ENCODE measurements at regions not wholly inside any gene's neighbourhood (a gene's known extent, or its start where the extent isn't known, plus 50 kb on each side); places are given as distances from the start of the nearest gene placed in this dataset.

DNA sequence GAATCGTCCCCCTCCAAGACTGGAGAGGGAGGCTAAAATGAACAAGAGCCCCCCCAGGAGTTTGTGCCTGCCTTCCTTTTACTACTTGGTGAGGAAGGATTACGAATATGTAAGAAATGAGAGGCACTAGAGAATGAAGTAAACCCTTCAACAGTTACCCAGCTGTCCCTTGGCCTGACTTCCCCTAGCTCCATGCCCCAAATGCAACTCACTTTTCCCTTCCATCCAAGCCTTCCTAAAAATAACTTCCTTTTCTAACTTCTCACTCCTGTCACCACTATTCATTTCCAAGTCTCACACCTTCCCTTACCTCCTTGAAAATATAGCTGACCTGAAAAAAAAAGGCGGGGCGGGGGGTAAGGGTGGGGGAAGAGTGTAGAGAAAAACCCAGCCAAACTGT is 96.6 kb upstream of the HNRNPU start:
- ATAC-seq (ENCODE audit: low read depth) (no peak), DNase-seq (ENCODE audit: low spot score) (no peak)
- TF ChIP-seq, protein P1, sequence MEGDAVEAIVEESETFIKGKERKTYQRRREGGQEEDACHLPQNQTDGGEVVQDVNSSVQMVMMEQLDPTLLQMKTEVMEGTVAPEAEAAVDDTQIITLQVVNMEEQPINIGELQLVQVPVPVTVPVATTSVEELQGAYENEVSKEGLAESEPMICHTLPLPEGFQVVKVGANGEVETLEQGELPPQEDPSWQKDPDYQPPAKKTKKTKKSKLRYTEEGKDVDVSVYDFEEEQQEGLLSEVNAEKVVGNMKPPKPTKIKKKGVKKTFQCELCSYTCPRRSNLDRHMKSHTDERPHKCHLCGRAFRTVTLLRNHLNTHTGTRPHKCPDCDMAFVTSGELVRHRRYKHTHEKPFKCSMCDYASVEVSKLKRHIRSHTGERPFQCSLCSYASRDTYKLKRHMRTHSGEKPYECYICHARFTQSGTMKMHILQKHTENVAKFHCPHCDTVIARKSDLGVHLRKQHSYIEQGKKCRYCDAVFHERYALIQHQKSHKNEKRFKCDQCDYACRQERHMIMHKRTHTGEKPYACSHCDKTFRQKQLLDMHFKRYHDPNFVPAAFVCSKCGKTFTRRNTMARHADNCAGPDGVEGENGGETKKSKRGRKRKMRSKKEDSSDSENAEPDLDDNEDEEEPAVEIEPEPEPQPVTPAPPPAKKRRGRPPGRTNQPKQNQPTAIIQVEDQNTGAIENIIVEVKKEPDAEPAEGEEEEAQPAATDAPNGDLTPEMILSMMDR (IDR thresholded peaks at IDR 0.05; ENCODE audit: poor library complexity, severe bottlenecking): no peak
- H3K4me3 ChIP-seq (ENCODE audit: severe bottlenecking): no peak overlapping the region
- no peaks in the 10 kb centered on the region for H3K27me3 ChIP-seq (ENCODE audit: insufficient read depth, poor library complexity, severe bottlenecking)
- H3K36me3 ChIP-seq (ENCODE audit: low read depth): no peaks in the 10 kb centered on the region
- peaks cover 10% of the 10 kb centered on the region for H3K4me1 ChIP-seq (ENCODE audit: insufficient read depth, poor library complexity, severe bottlenecking)
- H3K9me3 ChIP-seq (ENCODE audit: severe bottlenecking): no peaks in the 10 kb centered on the region
- H3K27ac ChIP-seq (ENCODE audit: poor library complexity, severe bottlenecking): no peak overlapping the region

DNA sequence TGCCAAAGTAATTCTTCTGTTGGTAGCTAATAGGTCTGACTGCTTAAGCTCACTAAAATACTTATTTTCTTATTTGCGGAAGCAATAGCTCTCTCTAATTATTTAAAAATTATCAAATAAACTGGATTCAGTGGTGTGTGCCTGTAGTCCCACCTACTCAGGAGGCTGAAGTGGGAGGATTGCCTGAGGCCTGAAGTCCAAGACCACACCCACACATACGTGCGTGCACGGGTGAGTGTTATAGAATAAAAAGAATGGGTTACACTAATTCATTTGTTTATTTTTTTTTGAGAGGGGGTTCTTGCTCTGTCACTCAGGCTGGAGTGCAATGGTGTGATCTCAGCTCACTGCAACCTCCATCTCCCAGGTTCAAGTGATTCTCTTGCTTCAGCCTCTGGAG is 94.2 kb upstream of the HNRNPU start:
- no peaks in the 10 kb centered on the region for H3K27me3 ChIP-seq (ENCODE audit: insufficient read depth, poor library complexity, severe bottlenecking)
- no peaks in the 10 kb centered on the region for H3K36me3 ChIP-seq (ENCODE audit: low read depth)
- no peaks in the 10 kb centered on the region for H3K4me1 ChIP-seq (ENCODE audit: insufficient read depth, poor library complexity, severe bottlenecking)
- ATAC-seq (ENCODE audit: low read depth) (no peak), DNase-seq (ENCODE audit: low spot score) (no peak)
- no peak overlapping the region for H3K27ac ChIP-seq (ENCODE audit: poor library complexity, severe bottlenecking)
- no peaks in the 10 kb centered on the region for H3K9me3 ChIP-seq (ENCODE audit: severe bottlenecking)
- TF ChIP-seq, protein P1 (IDR thresholded peaks at IDR 0.05; ENCODE audit: poor library complexity, severe bottlenecking): no peak
- H3K4me3 ChIP-seq (ENCODE audit: severe bottlenecking): no peak overlapping the region

DNA sequence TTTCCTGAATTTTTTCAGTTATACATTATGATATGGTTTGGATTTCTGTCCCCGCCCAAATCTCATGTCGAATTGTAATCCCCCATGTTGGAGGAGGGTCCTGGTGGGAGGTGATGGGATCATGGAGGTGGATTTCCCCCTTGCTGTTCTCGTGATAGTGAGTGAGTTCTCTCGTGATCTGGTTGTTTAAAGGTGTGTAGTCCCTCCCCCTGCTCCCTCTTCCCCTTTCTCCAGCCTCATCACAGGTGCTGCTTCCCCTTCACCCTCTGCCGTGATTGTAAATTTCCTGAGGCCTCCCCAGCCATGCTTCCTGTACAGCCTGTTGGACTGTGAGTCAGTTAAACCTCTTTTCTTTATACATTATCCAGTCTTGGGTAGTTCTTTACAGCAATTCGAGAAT is 93.2 kb upstream of the HNRNPU start:
- Histone ChIP-seq H3K9me3 (ENCODE audit: severe bottlenecking) (no peaks in the 10 kb centered on the region), H3K4me1 (ENCODE audit: insufficient read depth, poor library complexity, severe bottlenecking) (no peaks in the 10 kb centered on the region), H3K27ac (ENCODE audit: poor library complexity, severe bottlenecking) (no peak overlapping the region), H3K36me3 (ENCODE audit: low read depth) (no peaks in the 10 kb centered on the region), H3K27me3 (ENCODE audit: insufficient read depth, poor library complexity, severe bottlenecking) (no peaks in the 10 kb centered on the region), H3K4me3 (ENCODE audit: severe bottlenecking) (no peak overlapping the region)
- TF ChIP-seq, protein P1 (IDR thresholded peaks at IDR 0.05; ENCODE audit: poor library complexity, severe bottlenecking): no peak
- ATAC-seq (ENCODE audit: low read depth) (no peak), DNase-seq (ENCODE audit: low spot score) (no peak)

DNA sequence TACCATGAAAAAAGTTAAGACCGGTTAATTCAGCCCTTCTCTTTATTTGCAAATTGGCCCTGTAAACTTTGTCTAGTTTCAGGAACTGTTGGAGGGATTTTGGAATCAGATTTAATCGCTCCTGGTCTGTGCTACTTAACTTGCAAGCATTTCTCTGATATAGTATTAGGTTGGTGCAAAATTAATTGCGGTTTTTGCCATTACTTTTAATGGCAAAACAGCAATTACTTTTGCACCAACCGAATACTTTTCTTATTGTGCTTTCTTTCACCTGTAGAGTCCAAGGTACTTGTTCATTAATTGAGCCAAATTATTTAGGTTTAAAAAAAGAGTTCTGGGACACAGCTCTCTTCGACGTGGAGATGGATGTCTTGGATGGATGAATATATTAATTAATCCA is 92.8 kb upstream of the HNRNPU start:
- no peaks in the 10 kb centered on the region for H3K36me3 ChIP-seq (ENCODE audit: low read depth)
- ATAC-seq (ENCODE audit: low read depth): no peak
- H3K9me3 ChIP-seq (ENCODE audit: severe bottlenecking): no peaks in the 10 kb centered on the region
- H3K4me3 ChIP-seq (ENCODE audit: severe bottlenecking): no peak overlapping the region
- no peak for DNase-seq (ENCODE audit: low spot score)
- TF ChIP-seq, protein P1 (IDR thresholded peaks at IDR 0.05; ENCODE audit: poor library complexity, severe bottlenecking): no peak
- H3K4me1 ChIP-seq (ENCODE audit: insufficient read depth, poor library complexity, severe bottlenecking): no peaks in the 10 kb centered on the region
- no peaks in the 10 kb centered on the region for H3K27me3 ChIP-seq (ENCODE audit: insufficient read depth, poor library complexity, severe bottlenecking)
- no peak overlapping the region for H3K27ac ChIP-seq (ENCODE audit: poor library complexity, severe bottlenecking)

DNA sequence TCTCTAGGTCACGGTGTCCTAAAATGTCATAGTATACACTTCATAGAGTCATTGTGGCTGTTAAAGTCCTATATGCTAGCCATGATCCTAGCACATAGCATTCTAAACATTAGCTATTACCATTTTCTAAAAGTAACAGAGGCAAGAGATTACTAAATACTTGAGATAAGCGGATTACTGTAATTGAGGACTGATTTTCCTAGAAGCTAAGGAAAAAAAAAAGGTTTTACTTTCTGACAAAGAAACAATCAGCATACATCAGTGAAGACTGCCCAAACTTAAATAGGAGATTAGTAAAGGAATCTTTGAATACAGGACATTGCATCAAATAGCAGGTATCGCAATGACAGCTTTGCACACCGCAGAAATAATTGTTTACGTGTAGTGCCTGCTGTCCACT is 91.3 kb upstream of the HNRNPU start:
- ATAC-seq (ENCODE audit: low read depth) (no peak), DNase-seq (ENCODE audit: low spot score) (no peak)
- no peaks in the 10 kb centered on the region for H3K36me3 ChIP-seq (ENCODE audit: low read depth)
- H3K9me3 ChIP-seq (ENCODE audit: severe bottlenecking): no peaks in the 10 kb centered on the region
- H3K4me1 ChIP-seq (ENCODE audit: insufficient read depth, poor library complexity, severe bottlenecking): no peaks in the 10 kb centered on the region
- no peak overlapping the region for H3K27ac ChIP-seq (ENCODE audit: poor library complexity, severe bottlenecking)
- H3K4me3 ChIP-seq (ENCODE audit: severe bottlenecking): no peak overlapping the region
- no peaks in the 10 kb centered on the region for H3K27me3 ChIP-seq (ENCODE audit: insufficient read depth, poor library complexity, severe bottlenecking)
- TF ChIP-seq, protein P1 (IDR thresholded peaks at IDR 0.05; ENCODE audit: poor library complexity, severe bottlenecking): no peak

Measured in RWPE2 (cell line).